ENCODE measurements at regions not wholly inside any gene's neighbourhood (a gene's known extent, or its start where the extent isn't known, plus 50 kb on each side); places are given as distances from the start of the nearest gene placed in this dataset.

GRCh38 chr14:87600240-87600639 lies 392.7 kb downstream of the GALC start:
- no peak for DNase-seq
- H3K36me3 ChIP-seq = no peaks in the 10 kb centered on the region
- H3K4me1 ChIP-seq = no peaks in the 10 kb centered on the region
- 53% methylated on average over 1 of the region's 1 CpG; no CpG with 5 or more reads in 1 of the 2 donors for WGBS, 2 donors
- no peaks in the 10 kb centered on the region for H3K27me3 ChIP-seq
- no peak overlapping the region for H3K27ac ChIP-seq
- TF ChIP-seq POLR2A (IDR thresholded peaks at IDR 0.05) = no peak
- TF ChIP-seq, protein P1, sequence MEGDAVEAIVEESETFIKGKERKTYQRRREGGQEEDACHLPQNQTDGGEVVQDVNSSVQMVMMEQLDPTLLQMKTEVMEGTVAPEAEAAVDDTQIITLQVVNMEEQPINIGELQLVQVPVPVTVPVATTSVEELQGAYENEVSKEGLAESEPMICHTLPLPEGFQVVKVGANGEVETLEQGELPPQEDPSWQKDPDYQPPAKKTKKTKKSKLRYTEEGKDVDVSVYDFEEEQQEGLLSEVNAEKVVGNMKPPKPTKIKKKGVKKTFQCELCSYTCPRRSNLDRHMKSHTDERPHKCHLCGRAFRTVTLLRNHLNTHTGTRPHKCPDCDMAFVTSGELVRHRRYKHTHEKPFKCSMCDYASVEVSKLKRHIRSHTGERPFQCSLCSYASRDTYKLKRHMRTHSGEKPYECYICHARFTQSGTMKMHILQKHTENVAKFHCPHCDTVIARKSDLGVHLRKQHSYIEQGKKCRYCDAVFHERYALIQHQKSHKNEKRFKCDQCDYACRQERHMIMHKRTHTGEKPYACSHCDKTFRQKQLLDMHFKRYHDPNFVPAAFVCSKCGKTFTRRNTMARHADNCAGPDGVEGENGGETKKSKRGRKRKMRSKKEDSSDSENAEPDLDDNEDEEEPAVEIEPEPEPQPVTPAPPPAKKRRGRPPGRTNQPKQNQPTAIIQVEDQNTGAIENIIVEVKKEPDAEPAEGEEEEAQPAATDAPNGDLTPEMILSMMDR (IDR thresholded peaks at IDR 0.05) = no peak
- no peaks in the 10 kb centered on the region for H3K9me3 ChIP-seq
- H3K4me3 ChIP-seq (replicated peaks in 1 of 3) = no peak overlapping the region
- intact Hi-C loops (cut with DNase I) = no loop called here

- H3K4me3 ChIP-seq (replicated peaks in 1 of 3) = no peak overlapping the region
- 82 to 84% methylated on average over 2 of the region's 2 CpGs for WGBS, 2 donors
- intact Hi-C loops (cut with DNase I) = no loop called here
- no peaks in the 10 kb centered on the region for H3K36me3 ChIP-seq
- no peaks in the 10 kb centered on the region for H3K4me1 ChIP-seq
- TF ChIP-seq, protein P1 (IDR thresholded peaks at IDR 0.05) = no peak
- no peak for TF ChIP-seq POLR2A (IDR thresholded peaks at IDR 0.05)
- H3K9me3 ChIP-seq = no peaks in the 10 kb centered on the region
- H3K27ac ChIP-seq = no peak overlapping the region
- no peaks in the 10 kb centered on the region for H3K27me3 ChIP-seq
- DNase-seq = no peak
These were observed 411.7 kb downstream of the GALC start for GRCh38 chr14:87581298-87581697.

DNA sequence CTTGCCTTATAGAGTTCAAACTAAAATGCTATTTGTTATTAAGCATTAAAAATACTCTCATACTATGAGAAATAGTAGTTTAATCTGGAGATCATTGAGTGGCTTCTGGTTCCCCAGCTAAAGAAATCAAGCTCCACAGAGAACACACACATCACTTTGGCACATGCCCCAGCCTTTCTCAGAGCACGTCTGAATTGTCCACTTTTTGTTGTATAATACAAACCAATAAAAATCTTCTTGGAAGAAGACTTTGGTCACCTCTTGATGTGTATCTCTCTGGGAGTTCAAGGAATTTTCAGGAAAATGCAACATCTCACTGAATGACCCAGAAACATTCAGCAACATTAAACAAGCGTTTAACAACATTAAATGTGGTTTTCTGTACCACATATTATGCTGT lies 413.9 kb downstream of the GALC start:
- Histone ChIP-seq H3K9me3 (no peaks in the 10 kb centered on the region), H3K36me3 (no peaks in the 10 kb centered on the region), H3K27me3 (no peaks in the 10 kb centered on the region), H3K27ac (no peak overlapping the region), H3K4me3 (replicated peaks in 1 of 3) (no peak overlapping the region), H3K4me1 (no peaks in the 10 kb centered on the region)
- TF ChIP-seq POLR2A (IDR thresholded peaks at IDR 0.05) = no peak
- TF ChIP-seq, protein P1 (IDR thresholded peaks at IDR 0.05) = no peak
- DNase-seq = no peak
- intact Hi-C loops (cut with DNase I) = no loop called here
- WGBS, 2 donors = 52 to 56% methylated on average over 2 of the region's 2 CpGs

- TF ChIP-seq, protein P1 (IDR thresholded peaks at IDR 0.05) = no peak
- no peak for TF ChIP-seq POLR2A (IDR thresholded peaks at IDR 0.05)
- WGBS, 2 donors = 84 to 88% methylated on average over 6 of the region's 6 CpGs
- H3K9me3 ChIP-seq = no peaks in the 10 kb centered on the region
- intact Hi-C loops (cut with DNase I) = no loop called here
- no peaks in the 10 kb centered on the region for H3K27me3 ChIP-seq
- no peaks in the 10 kb centered on the region for H3K4me1 ChIP-seq
- no peaks in the 10 kb centered on the region for H3K36me3 ChIP-seq
- no peak overlapping the region for H3K27ac ChIP-seq
- DNase-seq = no peak
- H3K4me3 ChIP-seq (replicated peaks in 1 of 3) = no peak overlapping the region
These were observed 417.6 kb downstream of the GALC start for GRCh38 chr14:87575378-87575777.

- H3K4me3 ChIP-seq (replicated peaks in 1 of 3) = no peak overlapping the region
- H3K27me3 ChIP-seq = no peaks in the 10 kb centered on the region
- H3K4me1 ChIP-seq = no peaks in the 10 kb centered on the region
- intact Hi-C loops (cut with DNase I) = no loop called here
- no peak overlapping the region for H3K27ac ChIP-seq
- DNase-seq = no peak
- TF ChIP-seq, protein P1 (IDR thresholded peaks at IDR 0.05) = no peak
- no peak for TF ChIP-seq POLR2A (IDR thresholded peaks at IDR 0.05)
- H3K36me3 ChIP-seq = no peaks in the 10 kb centered on the region
- WGBS, 2 donors = 66 to 74% methylated on average over 2 of the region's 2 CpGs
- no peaks in the 10 kb centered on the region for H3K9me3 ChIP-seq
These were observed 419.4 kb downstream of the GALC start for GRCh38 chr14:87573591-87573990.

All from thyroid gland (tissue), 4 donors.